ENCODE measurements at regions not wholly inside any gene's neighbourhood (a gene's known extent, or its start where the extent isn't known, plus 50 kb on each side); places are given as distances from the start of the nearest gene placed in this dataset.

- Histone ChIP-seq H3K4me3 (ENCODE audit: low read length in 2 of 2) (no peak overlapping the region), H3K9ac (ENCODE audit: low read depth in 1 of 2, low read length in 2 of 2) (no peak overlapping the region), H3K27me3 (ENCODE audit: control insufficient read depth in 2 of 2, insufficient read depth in 2 of 2, low read length in 2 of 2) (no peaks in the 10 kb centered on the region), H3K27ac (ENCODE audit: low read depth in 2 of 2, low read length in 2 of 2) (no peak overlapping the region), H3K4me1 (ENCODE audit: control insufficient read depth in 2 of 2, insufficient read depth in 2 of 2, low read length in 2 of 2) (no peaks in the 10 kb centered on the region), H3K9me3 (ENCODE audit: control insufficient read depth in 2 of 2, low read length in 2 of 2) (no peaks in the 10 kb centered on the region), H3K36me3 (ENCODE audit: control insufficient read depth in 2 of 2, insufficient read depth in 2 of 2, low read length in 2 of 2) (no peaks in the 10 kb centered on the region)
Observed at GRCh38 chr18:67302043-67302442, 214.5 kb downstream of the DSEL start.

GRCh38 chr18:67301592-67301991, 214.9 kb downstream of the DSEL start:
- Histone ChIP-seq H3K27ac (ENCODE audit: low read depth in 2 of 2, low read length in 2 of 2) (no peak overlapping the region), H3K9ac (ENCODE audit: low read depth in 1 of 2, low read length in 2 of 2) (no peak overlapping the region), H3K36me3 (ENCODE audit: control insufficient read depth in 2 of 2, insufficient read depth in 2 of 2, low read length in 2 of 2) (no peaks in the 10 kb centered on the region), H3K4me1 (ENCODE audit: control insufficient read depth in 2 of 2, insufficient read depth in 2 of 2, low read length in 2 of 2) (no peaks in the 10 kb centered on the region), H3K9me3 (ENCODE audit: control insufficient read depth in 2 of 2, low read length in 2 of 2) (no peaks in the 10 kb centered on the region), H3K4me3 (ENCODE audit: low read length in 2 of 2) (no peak overlapping the region), H3K27me3 (ENCODE audit: control insufficient read depth in 2 of 2, insufficient read depth in 2 of 2, low read length in 2 of 2) (no peaks in the 10 kb centered on the region)

GRCh38 chr18:67300498-67300897, 216.0 kb downstream of the DSEL start:
- Histone ChIP-seq H3K36me3 (ENCODE audit: control insufficient read depth in 2 of 2, insufficient read depth in 2 of 2, low read length in 2 of 2) (no peaks in the 10 kb centered on the region), H3K9me3 (ENCODE audit: control insufficient read depth in 2 of 2, low read length in 2 of 2) (no peaks in the 10 kb centered on the region), H3K9ac (ENCODE audit: low read depth in 1 of 2, low read length in 2 of 2) (no peak overlapping the region), H3K4me3 (ENCODE audit: low read length in 2 of 2) (no peak overlapping the region), H3K27ac (ENCODE audit: low read depth in 2 of 2, low read length in 2 of 2) (no peak overlapping the region), H3K27me3 (ENCODE audit: control insufficient read depth in 2 of 2, insufficient read depth in 2 of 2, low read length in 2 of 2) (no peaks in the 10 kb centered on the region), H3K4me1 (ENCODE audit: control insufficient read depth in 2 of 2, insufficient read depth in 2 of 2, low read length in 2 of 2) (no peaks in the 10 kb centered on the region)

- Histone ChIP-seq H3K27ac (ENCODE audit: low read depth in 2 of 2, low read length in 2 of 2) (no peak overlapping the region), H3K27me3 (ENCODE audit: control insufficient read depth in 2 of 2, insufficient read depth in 2 of 2, low read length in 2 of 2) (no peaks in the 10 kb centered on the region), H3K9me3 (ENCODE audit: control insufficient read depth in 2 of 2, low read length in 2 of 2) (no peaks in the 10 kb centered on the region), H3K9ac (ENCODE audit: low read depth in 1 of 2, low read length in 2 of 2) (no peak overlapping the region), H3K36me3 (ENCODE audit: control insufficient read depth in 2 of 2, insufficient read depth in 2 of 2, low read length in 2 of 2) (no peaks in the 10 kb centered on the region), H3K4me1 (ENCODE audit: control insufficient read depth in 2 of 2, insufficient read depth in 2 of 2, low read length in 2 of 2) (no peaks in the 10 kb centered on the region), H3K4me3 (ENCODE audit: low read length in 2 of 2) (no peak overlapping the region)
Observed at GRCh38 chr18:67292814-67293213, 223.7 kb downstream of the DSEL start.

- H3K27me3 ChIP-seq (ENCODE audit: control insufficient read depth in 2 of 2, insufficient read depth in 2 of 2, low read length in 2 of 2), result no peaks in the 10 kb centered on the region
- H3K27ac ChIP-seq (ENCODE audit: low read depth in 2 of 2, low read length in 2 of 2), result no peak overlapping the region
- no peak overlapping the region for H3K9ac ChIP-seq (ENCODE audit: low read depth in 1 of 2, low read length in 2 of 2)
- H3K36me3 ChIP-seq (ENCODE audit: control insufficient read depth in 2 of 2, insufficient read depth in 2 of 2, low read length in 2 of 2), result no peaks in the 10 kb centered on the region
- H3K9me3 ChIP-seq (ENCODE audit: control insufficient read depth in 2 of 2, low read length in 2 of 2), result no peaks in the 10 kb centered on the region
- H3K4me3 ChIP-seq (ENCODE audit: low read length in 2 of 2), result no peak overlapping the region
- H3K4me1 ChIP-seq (ENCODE audit: control insufficient read depth in 2 of 2, insufficient read depth in 2 of 2, low read length in 2 of 2), result no peaks in the 10 kb centered on the region
Observed at GRCh38 chr18:67290421-67290820, 226.1 kb downstream of the DSEL start.

- no peaks in the 10 kb centered on the region for H3K36me3 ChIP-seq (ENCODE audit: control insufficient read depth in 2 of 2, insufficient read depth in 2 of 2, low read length in 2 of 2)
- no peak overlapping the region for H3K4me3 ChIP-seq (ENCODE audit: low read length in 2 of 2)
- no peaks in the 10 kb centered on the region for H3K27me3 ChIP-seq (ENCODE audit: control insufficient read depth in 2 of 2, insufficient read depth in 2 of 2, low read length in 2 of 2)
- no peaks in the 10 kb centered on the region for H3K4me1 ChIP-seq (ENCODE audit: control insufficient read depth in 2 of 2, insufficient read depth in 2 of 2, low read length in 2 of 2)
- no peak overlapping the region for H3K9ac ChIP-seq (ENCODE audit: low read depth in 1 of 2, low read length in 2 of 2)
- no peaks in the 10 kb centered on the region for H3K9me3 ChIP-seq (ENCODE audit: control insufficient read depth in 2 of 2, low read length in 2 of 2)
- no peak overlapping the region for H3K27ac ChIP-seq (ENCODE audit: low read depth in 2 of 2, low read length in 2 of 2)
Observed at GRCh38 chr18:67285583-67285982, 230.9 kb downstream of the DSEL start.

GRCh38 chr18:67282796-67283195, 233.7 kb downstream of the DSEL start:
- no peaks in the 10 kb centered on the region for H3K9me3 ChIP-seq (ENCODE audit: control insufficient read depth in 2 of 2, low read length in 2 of 2)
- no peaks in the 10 kb centered on the region for H3K27me3 ChIP-seq (ENCODE audit: control insufficient read depth in 2 of 2, insufficient read depth in 2 of 2, low read length in 2 of 2)
- H3K9ac ChIP-seq (ENCODE audit: low read depth in 1 of 2, low read length in 2 of 2), result no peak overlapping the region
- H3K36me3 ChIP-seq (ENCODE audit: control insufficient read depth in 2 of 2, insufficient read depth in 2 of 2, low read length in 2 of 2), result no peaks in the 10 kb centered on the region
- no peak overlapping the region for H3K4me3 ChIP-seq (ENCODE audit: low read length in 2 of 2)
- no peak overlapping the region for H3K27ac ChIP-seq (ENCODE audit: low read depth in 2 of 2, low read length in 2 of 2)
- no peaks in the 10 kb centered on the region for H3K4me1 ChIP-seq (ENCODE audit: control insufficient read depth in 2 of 2, insufficient read depth in 2 of 2, low read length in 2 of 2)

- no peak overlapping the region for H3K9ac ChIP-seq (ENCODE audit: low read depth in 1 of 2, low read length in 2 of 2)
- no peak overlapping the region for H3K4me3 ChIP-seq (ENCODE audit: low read length in 2 of 2)
- no peaks in the 10 kb centered on the region for H3K36me3 ChIP-seq (ENCODE audit: control insufficient read depth in 2 of 2, insufficient read depth in 2 of 2, low read length in 2 of 2)
- H3K27ac ChIP-seq (ENCODE audit: low read depth in 2 of 2, low read length in 2 of 2), result no peak overlapping the region
- H3K27me3 ChIP-seq (ENCODE audit: control insufficient read depth in 2 of 2, insufficient read depth in 2 of 2, low read length in 2 of 2), result no peaks in the 10 kb centered on the region
- H3K9me3 ChIP-seq (ENCODE audit: control insufficient read depth in 2 of 2, low read length in 2 of 2), result no peaks in the 10 kb centered on the region
- H3K4me1 ChIP-seq (ENCODE audit: control insufficient read depth in 2 of 2, insufficient read depth in 2 of 2, low read length in 2 of 2), result no peaks in the 10 kb centered on the region
Observed at GRCh38 chr18:67281746-67282145, 234.8 kb downstream of the DSEL start.

- no peaks in the 10 kb centered on the region for H3K4me1 ChIP-seq (ENCODE audit: control insufficient read depth in 2 of 2, insufficient read depth in 2 of 2, low read length in 2 of 2)
Observed at GRCh38 chr18:67280486-67281242, 235.9 kb downstream of the DSEL start.

GRCh38 chr18:67279988-67280387, 236.5 kb downstream of the DSEL start:
- no peaks in the 10 kb centered on the region for H3K4me1 ChIP-seq (ENCODE audit: control insufficient read depth in 2 of 2, insufficient read depth in 2 of 2, low read length in 2 of 2)
- no peaks in the 10 kb centered on the region for H3K9me3 ChIP-seq (ENCODE audit: control insufficient read depth in 2 of 2, low read length in 2 of 2)
- no peak overlapping the region for H3K27ac ChIP-seq (ENCODE audit: low read depth in 2 of 2, low read length in 2 of 2)
- H3K36me3 ChIP-seq (ENCODE audit: control insufficient read depth in 2 of 2, insufficient read depth in 2 of 2, low read length in 2 of 2), result no peaks in the 10 kb centered on the region
- H3K27me3 ChIP-seq (ENCODE audit: control insufficient read depth in 2 of 2, insufficient read depth in 2 of 2, low read length in 2 of 2), result no peaks in the 10 kb centered on the region
- H3K4me3 ChIP-seq (ENCODE audit: low read length in 2 of 2), result no peak overlapping the region
- H3K9ac ChIP-seq (ENCODE audit: low read depth in 1 of 2, low read length in 2 of 2), result no peak overlapping the region

More at GRCh38 chr18:67280486-67281242, 235.9 kb downstream of the DSEL start:
- no peaks in the 10 kb centered on the region for H3K9me3 ChIP-seq (ENCODE audit: control insufficient read depth in 2 of 2, low read length in 2 of 2)
- H3K36me3 ChIP-seq (ENCODE audit: control insufficient read depth in 2 of 2, insufficient read depth in 2 of 2, low read length in 2 of 2), result no peaks in the 10 kb centered on the region
- H3K9ac ChIP-seq (ENCODE audit: low read depth in 1 of 2, low read length in 2 of 2), result no peak overlapping the region
- no peak overlapping the region for H3K27ac ChIP-seq (ENCODE audit: low read depth in 2 of 2, low read length in 2 of 2)
- H3K4me3 ChIP-seq (ENCODE audit: low read length in 2 of 2), result no peak overlapping the region
- H3K27me3 ChIP-seq (ENCODE audit: control insufficient read depth in 2 of 2, insufficient read depth in 2 of 2, low read length in 2 of 2), result no peaks in the 10 kb centered on the region

All from mucosa of rectum (tissue), 2 donors.